Skeletal muscle tissue (tissue), 3 donors: ENCODE measurements at regions not wholly inside any gene's neighbourhood (a gene's known extent, or its start where the extent isn't known, plus 50 kb on each side); places are given as distances from the start of the nearest gene placed in this dataset.

Source experiments
- H3K27ac ChIP-seq: one replicate; pipeline ENCODE4 v1.7.0; 2013; ENCODE audit warnings: mild to moderate bottlenecking, low read depth, low read length, inconsistent platforms
- H3K27me3 ChIP-seq, 3 donors: one replicate each; pipeline ENCODE4 v1.7.0; 2013; ENCODE audit warnings: low read length in 3 of 3; ENCODE audit not compliant: control insufficient read depth in 3 of 3, insufficient read depth in 3 of 3
- H3K36me3 ChIP-seq, 3 donors: one replicate each; pipeline ENCODE4 v1.7.0; 2013; ENCODE audit warnings: low read length in 3 of 3; ENCODE audit not compliant: control insufficient read depth in 3 of 3, insufficient read depth in 3 of 3
- H3K4me1 ChIP-seq, 3 donors: one replicate each; pipeline ENCODE4 v1.7.0; 2013; ENCODE audit warnings: low read length in 3 of 3, mild to moderate bottlenecking in 3 of 3; ENCODE audit not compliant: control insufficient read depth in 3 of 3, insufficient read depth in 3 of 3
- H3K4me3 ChIP-seq, 3 donors: one replicate each; pipeline ENCODE4 v1.7.0; 2013; ENCODE audit warnings: low read length in 3 of 3
- H3K9ac ChIP-seq, 3 donors: one replicate each; pipeline ENCODE4 v1.7.0; 2013; ENCODE audit warnings: low read length in 3 of 3, mild to moderate bottlenecking in 3 of 3, moderate library complexity in 2 of 3, low read depth in 1 of 3
- H3K9me3 ChIP-seq, 3 donors: one replicate each; pipeline ENCODE4 v1.7.0; 2013; ENCODE audit warnings: low read length in 3 of 3; ENCODE audit not compliant: control insufficient read depth in 3 of 3
- donor health status: Osteomylitis.

GRCh38 chr15:81858136-81858535 is 187.7 kb downstream of the MEX3B start:
- H3K36me3 ChIP-seq: no peaks in the 10 kb centered on the region
- no peak overlapping the region for H3K9ac ChIP-seq
- H3K4me3 ChIP-seq: no peak overlapping the region
- H3K4me1 ChIP-seq: peaks cover 5 to 13% (median 11%) of the 10 kb centered on the region in 3 donors
- no peaks in the 10 kb centered on the region for H3K27me3 ChIP-seq
- H3K27ac ChIP-seq: no peak overlapping the region
- H3K9me3 ChIP-seq: no peaks in the 10 kb centered on the region

GRCh38 chr15:81856634-81857026 is 189.2 kb downstream of the MEX3B start:
- H3K4me1 ChIP-seq: peaks cover 5 to 13% (median 11%) of the 10 kb centered on the region in 3 donors
- H3K27me3 ChIP-seq: no peaks in the 10 kb centered on the region
- H3K9me3 ChIP-seq: no peaks in the 10 kb centered on the region
- H3K9ac ChIP-seq: no peak overlapping the region
- H3K27ac ChIP-seq: no peak overlapping the region
- H3K4me3 ChIP-seq: no peak overlapping the region
- H3K36me3 ChIP-seq: no peaks in the 10 kb centered on the region

- Histone ChIP-seq H3K9ac (no peak overlapping the region), H3K9me3 (no peaks in the 10 kb centered on the region), H3K27ac (no peak overlapping the region), H3K36me3 (no peaks in the 10 kb centered on the region), H3K4me3 (no peak overlapping the region), H3K27me3 (no peaks in the 10 kb centered on the region), H3K4me1 (peaks cover 5 to 13% (median 11%) of the 10 kb centered on the region in 3 donors)
Measured at GRCh38 chr15:81856001-81856633, 189.7 kb downstream of the MEX3B start.

- Histone ChIP-seq H3K36me3 (no peaks in the 10 kb centered on the region), H3K9me3 (no peaks in the 10 kb centered on the region), H3K4me3 (no peak overlapping the region), H3K27ac (no peak overlapping the region), H3K9ac (no peak overlapping the region), H3K4me1 (peaks cover 0 to 1% (median under 1%) of the 10 kb centered on the region in 3 donors), H3K27me3 (peaks cover 0 to 2% (median 0%) of the 10 kb centered on the region in 3 donors)
Measured at GRCh38 chr15:81853150-81853748, 192.6 kb downstream of the MEX3B start.

- H3K9ac ChIP-seq: no peak overlapping the region
- H3K4me1 ChIP-seq: no peaks in the 10 kb centered on the region
- peaks cover 0 to 2% (median 0%) of the 10 kb centered on the region in 3 donors for H3K27me3 ChIP-seq
- H3K9me3 ChIP-seq: no peaks in the 10 kb centered on the region
- H3K4me3 ChIP-seq: no peak overlapping the region
- no peak overlapping the region for H3K27ac ChIP-seq
- H3K36me3 ChIP-seq: no peaks in the 10 kb centered on the region
Measured at GRCh38 chr15:81852411-81853149, 193.2 kb downstream of the MEX3B start.

- H3K9me3 ChIP-seq: no peaks in the 10 kb centered on the region
- no peaks in the 10 kb centered on the region for H3K36me3 ChIP-seq
- no peak overlapping the region for H3K9ac ChIP-seq
- peaks cover 0 to 2% (median 0%) of the 10 kb centered on the region in 3 donors for H3K27me3 ChIP-seq
- H3K4me3 ChIP-seq: no peak overlapping the region
- no peaks in the 10 kb centered on the region for H3K4me1 ChIP-seq
- H3K27ac ChIP-seq: no peak overlapping the region
Measured at GRCh38 chr15:81851757-81852156, 194.1 kb downstream of the MEX3B start.

- Histone ChIP-seq H3K4me3 (no peak overlapping the region), H3K4me1 (no peaks in the 10 kb centered on the region), H3K27ac (no peak overlapping the region), H3K9me3 (no peaks in the 10 kb centered on the region), H3K27me3 (peaks cover 0 to 2% (median 0%) of the 10 kb centered on the region in 3 donors), H3K9ac (no peak overlapping the region), H3K36me3 (no peaks in the 10 kb centered on the region)
Measured at GRCh38 chr15:81851325-81851724, 194.5 kb downstream of the MEX3B start.

GRCh38 chr15:81849289-81849688 is 196.5 kb downstream of the MEX3B start:
- no peak overlapping the region for H3K27ac ChIP-seq
- H3K4me3 ChIP-seq: no peak overlapping the region
- H3K4me1 ChIP-seq: no peaks in the 10 kb centered on the region
- no peaks in the 10 kb centered on the region for H3K36me3 ChIP-seq
- no peaks in the 10 kb centered on the region for H3K9me3 ChIP-seq
- H3K27me3 ChIP-seq: peaks cover 0 to 2% (median 0%) of the 10 kb centered on the region in 3 donors
- no peak overlapping the region for H3K9ac ChIP-seq

GRCh38 chr15:81848701-81849100 is 197.1 kb downstream of the MEX3B start:
- H3K4me3 ChIP-seq: no peak overlapping the region
- H3K27me3 ChIP-seq: peaks cover 0 to 2% (median 0%) of the 10 kb centered on the region in 3 donors
- H3K9ac ChIP-seq: no peak overlapping the region
- H3K27ac ChIP-seq: no peak overlapping the region
- H3K36me3 ChIP-seq: no peaks in the 10 kb centered on the region
- no peaks in the 10 kb centered on the region for H3K9me3 ChIP-seq
- H3K4me1 ChIP-seq: no peaks in the 10 kb centered on the region
